Psoas muscle (tissue), 7 donors: ENCODE measurements at regions not wholly inside any gene's neighbourhood (a gene's known extent, or its start where the extent isn't known, plus 50 kb on each side); places are given as distances from the start of the nearest gene placed in this dataset.

Experiments
- ATAC-seq, 4 donors: fragments of 200-7000 bp; cut with Tn5 transposase; one replicate each; pipeline ENCODE4 v1.9.1; 2020; ENCODE audit warnings: moderate library complexity in 3 of 4, mild to moderate bottlenecking in 2 of 4
- DNase-seq, 2 donors: peaks; one replicate each; pipeline ENCODE4 v3.0.0-alpha.2; 2020
- H3K27ac ChIP-seq: fragments of 200-600 bp; one replicate; pipeline ENCODE4 v1.8.0; 2022
- H3K27me3 ChIP-seq, 3 donors: fragments of 200-600 bp in 1 of 3; one replicate each; pipeline versions ENCODE4 v1.6.1 to v1.8.0; 2013 to 2022; ENCODE audit warnings: low read length in 2 of 3, mild to moderate bottlenecking in 2 of 3, moderate library complexity in 1 of 3; ENCODE audit not compliant: insufficient read depth in 3 of 3
- H3K36me3 ChIP-seq, 2 donors: fragments of 200-600 bp in 1 of 2; one replicate each; pipeline versions ENCODE4 v1.6.1 to v1.8.0; 2013 to 2022; ENCODE audit warnings: low read depth in 1 of 2, mild to moderate bottlenecking in 1 of 2, moderate library complexity in 1 of 2; ENCODE audit not compliant: insufficient read depth in 1 of 2
- H3K4me1 ChIP-seq: fragments of 200-600 bp; one replicate; pipeline ENCODE4 v1.8.0; 2022
- H3K4me3 ChIP-seq: fragments of 200-600 bp; one replicate; pipeline ENCODE4 v1.8.0; 2022; ENCODE audit warnings: mild to moderate bottlenecking
- H3K9me3 ChIP-seq: fragments of 200-600 bp; one replicate; pipeline ENCODE4 v1.8.0; 2022
- CTCF ChIP-seq: fragments of 200-600 bp; IDR thresholded peaks from one replicate; pipeline ENCODE4 v1.8.0; 2022; ENCODE audit warnings: antibody characterized with exemption
- WGBS, 3 donors: extraction: QIAGEN DNeasy Blood & Tissue Kit; methylation state at CpG; one replicate each; pipeline versions ENCODE4 v1.1.6 to v1.1.7; 2013; 5-methylcytosine and 5-hydroxymethylcytosine counted together
- intact Hi-C, 2 donors: fragments of 100-400 bp; cut with DNase I; formaldehyde crosslinking; loops; one replicate each; pipeline versions ENCODE4 v1.11.0 to v1.14.2; 2022
- donor health status: healthy with polysubstance abuse.
- donor health status: DM: no; HTN: no; CAD: no; lungs with moderate emphysema.
- donor health status: Bipolar disorder and iron deficiency.
- donor health status: healthy.
- donor health status: DM: yes; HTN: yes; CAD: no.
- donor health status: DM: no; HTN: no; CAD: no.
- donor health status: DM: yes; HTN: yes; CAD: no.

DNA sequence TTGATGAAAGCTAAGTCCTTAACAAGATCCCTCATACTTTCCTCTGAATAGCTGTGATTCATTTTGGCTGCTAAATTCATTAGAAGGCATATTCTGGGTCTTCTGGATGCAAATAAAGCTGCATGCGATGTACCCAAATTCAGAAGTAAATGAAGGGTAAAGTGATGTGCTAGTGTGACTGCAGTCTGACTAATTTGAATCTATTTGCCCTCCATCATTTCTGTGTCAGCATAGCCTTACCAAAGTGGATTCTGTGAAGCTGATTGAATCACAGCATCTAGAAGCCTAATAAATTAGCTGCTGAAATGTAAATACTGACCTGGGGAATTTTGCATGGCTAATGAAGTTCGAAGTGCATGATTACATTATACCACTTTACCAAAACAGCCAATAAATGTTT lies 162.2 kb downstream of the TPH2 start:
- WGBS, 3 donors: 81 to 93% (median 86%) methylated on average over 2 of the region's 2 CpGs
- Histone ChIP-seq H3K36me3 (no peaks in the 10 kb centered on the region), H3K4me1 (no peaks in the 10 kb centered on the region), H3K27ac (no peak overlapping the region), H3K27me3 (no peaks in the 10 kb centered on the region), H3K9me3 (no peaks in the 10 kb centered on the region), H3K4me3 (no peak overlapping the region)
- intact Hi-C loops: no loop called here
- no peak for TF ChIP-seq CTCF
- DNase-seq (no peak), ATAC-seq (no peak)

DNA sequence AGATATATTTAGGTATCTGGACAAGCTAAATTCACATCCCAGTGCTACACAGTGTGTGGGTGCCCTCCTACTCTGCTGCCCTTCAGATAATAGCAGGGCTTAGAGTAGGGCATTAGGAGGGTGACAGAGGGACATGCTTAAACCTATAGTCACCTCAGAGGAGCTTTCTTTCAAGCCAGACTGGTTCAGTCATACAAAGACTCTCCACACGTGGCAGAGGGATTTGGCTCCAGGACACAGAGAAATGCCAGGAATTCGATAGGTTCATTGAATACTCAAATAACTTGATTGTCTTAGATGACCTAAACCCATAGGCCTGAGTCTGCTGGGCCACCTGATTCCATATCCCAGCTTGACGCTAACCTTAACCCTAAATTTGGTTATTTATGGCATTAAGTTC lies 163.5 kb downstream of the TPH2 start:
- intact Hi-C loops: no loop called here
- H3K27ac ChIP-seq: no peak overlapping the region
- ATAC-seq: no peak
- no peak overlapping the region for H3K4me3 ChIP-seq
- WGBS, 3 donors: 57 to 68% (median 60%) methylated on average over 3 of the region's 3 CpGs
- no peak for DNase-seq
- no peaks in the 10 kb centered on the region for H3K27me3 ChIP-seq
- no peak for TF ChIP-seq CTCF
- no peaks in the 10 kb centered on the region for H3K36me3 ChIP-seq
- no peaks in the 10 kb centered on the region for H3K4me1 ChIP-seq
- H3K9me3 ChIP-seq: no peaks in the 10 kb centered on the region

DNA sequence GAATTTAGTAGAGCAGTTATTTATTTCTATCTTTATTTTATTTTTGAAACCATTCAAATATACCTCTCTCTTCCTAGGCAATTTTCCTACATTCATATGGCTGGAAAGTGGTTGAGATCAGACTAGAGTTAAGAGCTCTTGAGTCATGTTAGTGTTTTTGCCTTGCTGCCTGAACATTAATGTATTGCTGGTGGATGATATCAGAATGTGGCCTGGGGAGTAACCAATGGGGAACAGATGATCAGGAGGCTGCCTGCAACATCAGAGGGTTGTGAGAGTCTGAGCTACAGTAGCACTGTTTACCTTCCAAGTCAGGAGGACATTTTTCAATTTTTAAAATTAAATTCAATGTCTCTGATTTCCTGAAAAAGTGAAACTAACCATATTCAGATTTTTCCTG lies 166.3 kb upstream of the TRHDE start:
- no peaks in the 10 kb centered on the region for H3K9me3 ChIP-seq
- DNase-seq: no peak
- no peak overlapping the region for H3K4me3 ChIP-seq
- intact Hi-C loops: no loop called here
- no peak overlapping the region for H3K27ac ChIP-seq
- ATAC-seq: no peak
- no peaks in the 10 kb centered on the region for H3K36me3 ChIP-seq
- H3K4me1 ChIP-seq: no peaks in the 10 kb centered on the region
- no peaks in the 10 kb centered on the region for H3K27me3 ChIP-seq
- TF ChIP-seq CTCF: no peak

GRCh38 chr12:72110937-72111650 lies 161.1 kb upstream of the TRHDE start:
- Histone ChIP-seq H3K27me3 (no peaks in the 10 kb centered on the region), H3K36me3 (no peaks in the 10 kb centered on the region), H3K27ac (no peak overlapping the region), H3K4me1 (no peaks in the 10 kb centered on the region), H3K9me3 (no peaks in the 10 kb centered on the region), H3K4me3 (no peak overlapping the region)
- no peak for TF ChIP-seq CTCF
- 55 to 65% (median 57%) methylated on average over 5 of the region's 5 CpGs for WGBS, 3 donors
- DNase-seq: no peak
- intact Hi-C loops: no loop called here
- no peak for ATAC-seq

- H3K4me3 ChIP-seq: no peak overlapping the region
- H3K36me3 ChIP-seq: no peaks in the 10 kb centered on the region
- TF ChIP-seq CTCF: no peak
- WGBS, 3 donors: 30 to 40% (median 35%) methylated on average over 3 of the region's 3 CpGs
- intact Hi-C loops: no loop called here
- H3K9me3 ChIP-seq: no peaks in the 10 kb centered on the region
- H3K27ac ChIP-seq: no peak overlapping the region
- ATAC-seq: no peak
- no peak for DNase-seq
- no peaks in the 10 kb centered on the region for H3K4me1 ChIP-seq
- no peaks in the 10 kb centered on the region for H3K27me3 ChIP-seq
Observed at GRCh38 chr12:72111706-72112105, 160.5 kb upstream of the TRHDE start.
